Esophagus squamous epithelium (tissue), 4 donors: ENCODE measurements at regions not wholly inside any gene's neighbourhood (a gene's known extent, or its start where the extent isn't known, plus 50 kb on each side); places are given as distances from the start of the nearest gene placed in this dataset.

Experiments
- POLR2A ChIP-seq, 4 donors: fragments of 450-650 bp; IDR thresholded peaks; one replicate each; pipeline ENCODE4 v1.6.1; 2017; ENCODE audit warnings: antibody characterized with exemption in 4 of 4, mild to moderate bottlenecking in 4 of 4, moderate library complexity in 3 of 4
- TF ChIP-seq, protein P1 (sequence below), 6 experiments: fragments of 450-650 bp in 4 of 6; fragments of 200-600 bp in 2 of 6; sonication (generic) in 2 of 6; IDR thresholded peaks; one replicate each; pipeline ENCODE4 v1.5.1; 2016 to 2019; ENCODE audit warnings: antibody characterized with exemption in 6 of 6, mild to moderate bottlenecking in 4 of 6, moderate library complexity in 4 of 6

DNA sequence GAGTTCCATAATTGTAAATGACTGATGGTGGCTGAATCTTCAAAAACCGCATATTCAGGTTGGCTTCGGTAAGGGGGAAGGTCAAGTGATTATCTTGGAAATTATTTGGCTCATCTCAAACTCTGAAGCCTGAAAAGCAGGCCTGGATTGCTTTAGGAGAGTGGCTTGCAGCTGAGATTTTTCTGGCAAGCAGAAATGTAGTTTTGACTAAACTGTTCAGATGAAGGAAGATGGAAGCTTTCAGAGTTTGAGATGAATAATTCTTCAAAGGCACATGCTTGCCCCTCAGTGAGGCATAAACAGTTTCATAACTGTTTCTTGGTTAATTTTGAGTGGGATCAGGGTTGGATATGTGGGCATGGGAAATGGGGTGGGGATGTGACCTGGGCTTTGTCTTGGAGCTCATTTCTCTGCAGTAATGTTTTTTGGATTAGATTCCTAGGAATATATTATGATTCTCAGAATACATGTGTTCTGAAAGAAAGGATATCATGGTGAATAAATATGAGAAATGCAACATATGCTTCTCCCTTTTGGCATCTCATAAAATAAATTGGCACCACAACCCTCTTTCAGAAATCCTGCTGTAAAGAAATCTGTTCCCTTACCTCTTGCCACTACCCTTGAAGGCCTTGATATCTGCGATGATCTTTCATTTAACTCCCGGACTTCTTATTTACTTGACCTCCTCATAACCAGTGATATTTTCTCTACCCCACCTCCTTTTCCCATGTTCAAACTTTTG is 469.2 kb downstream of the ADRA2A start:
- TF ChIP-seq, protein P1, sequence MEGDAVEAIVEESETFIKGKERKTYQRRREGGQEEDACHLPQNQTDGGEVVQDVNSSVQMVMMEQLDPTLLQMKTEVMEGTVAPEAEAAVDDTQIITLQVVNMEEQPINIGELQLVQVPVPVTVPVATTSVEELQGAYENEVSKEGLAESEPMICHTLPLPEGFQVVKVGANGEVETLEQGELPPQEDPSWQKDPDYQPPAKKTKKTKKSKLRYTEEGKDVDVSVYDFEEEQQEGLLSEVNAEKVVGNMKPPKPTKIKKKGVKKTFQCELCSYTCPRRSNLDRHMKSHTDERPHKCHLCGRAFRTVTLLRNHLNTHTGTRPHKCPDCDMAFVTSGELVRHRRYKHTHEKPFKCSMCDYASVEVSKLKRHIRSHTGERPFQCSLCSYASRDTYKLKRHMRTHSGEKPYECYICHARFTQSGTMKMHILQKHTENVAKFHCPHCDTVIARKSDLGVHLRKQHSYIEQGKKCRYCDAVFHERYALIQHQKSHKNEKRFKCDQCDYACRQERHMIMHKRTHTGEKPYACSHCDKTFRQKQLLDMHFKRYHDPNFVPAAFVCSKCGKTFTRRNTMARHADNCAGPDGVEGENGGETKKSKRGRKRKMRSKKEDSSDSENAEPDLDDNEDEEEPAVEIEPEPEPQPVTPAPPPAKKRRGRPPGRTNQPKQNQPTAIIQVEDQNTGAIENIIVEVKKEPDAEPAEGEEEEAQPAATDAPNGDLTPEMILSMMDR (IDR thresholded peaks at IDR 0.05): no peak
- TF ChIP-seq POLR2A (IDR thresholded peaks at IDR 0.05): no peak
